HG03025 (cell line): ENCODE measurements at regions not wholly inside any gene's neighbourhood (a gene's known extent, or its start where the extent isn't known, plus 50 kb on each side); places are given as distances from the start of the nearest gene placed in this dataset.

Experiments
- ATAC-seq: cut with Tn5 transposase; IDR thresholded peaks from one replicate; pipeline ENCODE4 v1.9.1; 2021; ENCODE audit warnings: mild to moderate bottlenecking, moderate library complexity; ENCODE audit not compliant: unreplicated experiment, low FRiP score

- ATAC-seq: no peak
These were observed 739.7 kb downstream of the BRD1 start for GRCh38 chr22:49087716-49088601.

GRCh38 chr22:49087198-49087597 lies 740.5 kb downstream of the BRD1 start:
- no peak for ATAC-seq

GRCh38 chr22:49086606-49087157 lies 741.0 kb downstream of the BRD1 start:
- ATAC-seq: no peak

GRCh38 chr22:49086181-49086580 lies 741.5 kb downstream of the BRD1 start:
- ATAC-seq: no peak

GRCh38 chr22:49084206-49084605 lies 743.5 kb downstream of the BRD1 start:
- ATAC-seq: no peak

- no peak for ATAC-seq
These were observed 744.1 kb downstream of the BRD1 start for GRCh38 chr22:49083607-49084006.

GRCh38 chr22:49082451-49082850 lies 745.2 kb downstream of the BRD1 start:
- ATAC-seq: no peak

GRCh38 chr22:49081926-49082325 lies 745.7 kb downstream of the BRD1 start:
- ATAC-seq: no peak

- ATAC-seq: no peak
These were observed 746.4 kb downstream of the BRD1 start for GRCh38 chr22:49081261-49081666.

- no peak for ATAC-seq
These were observed 747.0 kb downstream of the BRD1 start for GRCh38 chr22:49080631-49081030.

GRCh38 chr22:49079743-49080500 lies 747.8 kb downstream of the BRD1 start:
- no peak for ATAC-seq

GRCh38 chr22:49079027-49079725 lies 748.5 kb downstream of the BRD1 start:
- no peak for ATAC-seq

GRCh38 chr22:49078076-49078710 lies 749.5 kb downstream of the BRD1 start:
- no peak for ATAC-seq

- ATAC-seq: no peak
These were observed 750.1 kb downstream of the BRD1 start for GRCh38 chr22:49077586-49077985.

GRCh38 chr22:49077036-49077393 lies 750.7 kb downstream of the BRD1 start:
- ATAC-seq: no peak

- no peak for ATAC-seq
These were observed 751.2 kb downstream of the BRD1 start for GRCh38 chr22:49076300-49077035.

GRCh38 chr22:49075150-49075549 lies 752.5 kb downstream of the BRD1 start:
- no peak for ATAC-seq

GRCh38 chr22:49073873-49074417 lies 753.7 kb downstream of the BRD1 start:
- ATAC-seq: no peak

GRCh38 chr22:49072996-49073645 lies 754.6 kb downstream of the BRD1 start:
- ATAC-seq: no peak
